Thyroid gland (tissue), 4 donors: ENCODE measurements at regions not wholly inside any gene's neighbourhood (a gene's known extent, or its start where the extent isn't known, plus 50 kb on each side); places are given as distances from the start of the nearest gene placed in this dataset.

Experiments
- DNase-seq, 2 donors: peaks; one replicate each; pipeline ENCODE4 v3.0.0-alpha.2; 2019
- H3K27ac ChIP-seq, 3 donors: fragments of 200-600 bp; sonication (generic); 1 replicate in 2 of 3; 2 replicates in 1 of 3; pipeline ENCODE4 v1.5.1; 2016 to 2019; ENCODE audit warnings: mild to moderate bottlenecking in 1 of 3, moderate library complexity in 1 of 3
- H3K27me3 ChIP-seq: fragments of 200-600 bp; sonication (generic); one replicate; pipeline ENCODE4 v1.5.1; 2019
- H3K36me3 ChIP-seq, 2 donors: fragments of 200-600 bp; sonication (generic); one replicate each; pipeline ENCODE4 v1.5.1; 2016 to 2019
- H3K4me1 ChIP-seq, 2 donors: fragments of 200-600 bp; sonication (generic); one replicate each; pipeline ENCODE4 v1.5.1; 2017 to 2019
- H3K4me3 ChIP-seq, 3 donors: fragments of 200-600 bp; sonication (generic); replicated peaks in 1 of 3; 1 replicate in 2 of 3; 2 replicates in 1 of 3; pipeline ENCODE4 v1.5.1; 2016; ENCODE audit warnings: mild to moderate bottlenecking in 1 of 3
- H3K9me3 ChIP-seq: fragments of 200-600 bp; sonication (generic); one replicate; pipeline ENCODE4 v1.5.1; 2017
- POLR2A ChIP-seq, 2 donors: fragments of 450-650 bp; IDR thresholded peaks; one replicate each; pipeline ENCODE4 v1.6.1; 2017; ENCODE audit warnings: antibody characterized with exemption in 2 of 2, mild to moderate bottlenecking in 2 of 2, moderate library complexity in 1 of 2
- WGBS, 2 donors: methylation state at CpG; one replicate each; pipeline ENCODE4 v1.1.5; 2017; 5-methylcytosine and 5-hydroxymethylcytosine counted together
- intact Hi-C: fragments of 100-400 bp; cut with DNase I; formaldehyde crosslinking; loops from one replicate; pipeline ENCODE4 v1.15.1; 2023
- TF ChIP-seq, protein P1 (sequence below), 6 experiments: fragments of 200-600 bp in 3 of 6; fragments of 450-650 bp in 3 of 6; sonication (generic) in 3 of 6; IDR thresholded peaks; one replicate each; pipeline ENCODE4 v1.5.1; 2016 to 2019; ENCODE audit warnings: antibody characterized with exemption in 6 of 6, mild to moderate bottlenecking in 2 of 6, inconsistent platforms in 1 of 6, moderate library complexity in 1 of 6

GRCh38 chr9:4417578-4418325, 72.5 kb upstream of the SLC1A1 start:
- no peak overlapping the region for H3K27ac ChIP-seq

DNA sequence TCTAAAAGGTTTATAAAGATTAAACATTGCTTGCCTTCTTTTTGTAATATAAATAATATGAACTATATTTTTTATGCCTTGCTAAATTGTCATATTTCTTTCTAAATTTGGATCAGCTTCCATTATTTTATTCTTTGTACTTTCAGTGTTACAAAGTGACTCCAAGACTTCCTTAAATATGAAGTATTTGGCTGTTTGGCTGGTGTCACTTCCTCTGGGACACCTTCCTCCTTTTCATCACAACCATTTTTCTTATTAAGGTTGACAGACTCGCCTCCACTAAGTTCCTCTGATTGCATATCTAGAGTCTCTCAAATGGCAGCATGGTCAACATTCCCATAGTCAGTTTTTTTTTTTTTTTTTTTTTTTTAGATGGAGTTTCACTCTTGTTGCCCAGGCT, 73.8 kb upstream of the SLC1A1 start:
- H3K27me3 ChIP-seq, result no peaks in the 10 kb centered on the region
- no peak overlapping the region for H3K27ac ChIP-seq
- TF ChIP-seq POLR2A (IDR thresholded peaks at IDR 0.05), result no peak
- TF ChIP-seq, protein P1, sequence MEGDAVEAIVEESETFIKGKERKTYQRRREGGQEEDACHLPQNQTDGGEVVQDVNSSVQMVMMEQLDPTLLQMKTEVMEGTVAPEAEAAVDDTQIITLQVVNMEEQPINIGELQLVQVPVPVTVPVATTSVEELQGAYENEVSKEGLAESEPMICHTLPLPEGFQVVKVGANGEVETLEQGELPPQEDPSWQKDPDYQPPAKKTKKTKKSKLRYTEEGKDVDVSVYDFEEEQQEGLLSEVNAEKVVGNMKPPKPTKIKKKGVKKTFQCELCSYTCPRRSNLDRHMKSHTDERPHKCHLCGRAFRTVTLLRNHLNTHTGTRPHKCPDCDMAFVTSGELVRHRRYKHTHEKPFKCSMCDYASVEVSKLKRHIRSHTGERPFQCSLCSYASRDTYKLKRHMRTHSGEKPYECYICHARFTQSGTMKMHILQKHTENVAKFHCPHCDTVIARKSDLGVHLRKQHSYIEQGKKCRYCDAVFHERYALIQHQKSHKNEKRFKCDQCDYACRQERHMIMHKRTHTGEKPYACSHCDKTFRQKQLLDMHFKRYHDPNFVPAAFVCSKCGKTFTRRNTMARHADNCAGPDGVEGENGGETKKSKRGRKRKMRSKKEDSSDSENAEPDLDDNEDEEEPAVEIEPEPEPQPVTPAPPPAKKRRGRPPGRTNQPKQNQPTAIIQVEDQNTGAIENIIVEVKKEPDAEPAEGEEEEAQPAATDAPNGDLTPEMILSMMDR (IDR thresholded peaks at IDR 0.05), result no peak
- WGBS, 2 donors, result 84 to 89% methylated on average over 1 of the region's 1 CpG
- no peak overlapping the region for H3K4me3 ChIP-seq
- H3K36me3 ChIP-seq, result no peaks in the 10 kb centered on the region
- DNase-seq, result no peak
- no peaks in the 10 kb centered on the region for H3K9me3 ChIP-seq
- intact Hi-C loops, result no loop called here
- H3K4me1 ChIP-seq, result peaks cover 0 to 6% of the 10 kb centered on the region in 2 donors

More at GRCh38 chr9:4417578-4418325, 72.5 kb upstream of the SLC1A1 start:
- TF ChIP-seq POLR2A (IDR thresholded peaks at IDR 0.05), result no peak
- TF ChIP-seq, protein P1 (IDR thresholded peaks at IDR 0.05), result no peak
- H3K4me1 ChIP-seq, result peaks cover 0 to 6% of the 10 kb centered on the region in 2 donors
- H3K9me3 ChIP-seq, result no peaks in the 10 kb centered on the region
- H3K4me3 ChIP-seq, result no peak overlapping the region
- 90 to 94% methylated on average over 2 of the region's 2 CpGs for WGBS, 2 donors
- no peaks in the 10 kb centered on the region for H3K27me3 ChIP-seq
- no peaks in the 10 kb centered on the region for H3K36me3 ChIP-seq
- DNase-seq, result no peak
- intact Hi-C loops, result no loop called here

GRCh38 chr9:4415281-4415680, 75.0 kb upstream of the SLC1A1 start:
- no peak for DNase-seq
- Histone ChIP-seq H3K9me3 (no peaks in the 10 kb centered on the region), H3K4me3 (no peak overlapping the region), H3K27me3 (no peaks in the 10 kb centered on the region), H3K4me1 (peaks cover 0 to 6% of the 10 kb centered on the region in 2 donors), H3K27ac (no peak overlapping the region), H3K36me3 (no peaks in the 10 kb centered on the region)
- no peak for TF ChIP-seq POLR2A (IDR thresholded peaks at IDR 0.05)
- TF ChIP-seq, protein P1 (IDR thresholded peaks at IDR 0.05), result no peak
- intact Hi-C loops, result no loop called here
- WGBS, 2 donors, result 71 to 74% methylated on average over 2 of the region's 2 CpGs

DNA sequence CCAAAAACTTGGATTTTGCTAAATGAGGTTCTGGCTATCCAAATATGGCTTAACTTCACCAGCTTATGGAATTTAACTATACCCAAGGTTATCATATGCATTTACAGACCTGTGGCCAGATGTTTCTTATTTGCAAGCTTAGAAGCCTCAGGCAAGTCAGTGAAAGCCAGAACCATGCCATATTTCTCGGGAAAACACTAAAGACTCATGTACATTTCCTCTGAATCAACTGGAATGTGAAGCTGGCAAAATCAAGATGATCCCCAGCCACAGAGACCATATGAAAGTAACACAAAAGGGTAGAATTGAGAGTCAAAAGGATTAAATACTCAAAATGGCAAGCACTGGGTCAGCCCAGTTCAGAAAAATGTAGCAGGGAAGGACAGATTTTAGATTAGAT, 76.4 kb upstream of the SLC1A1 start:
- H3K4me3 ChIP-seq, result no peak overlapping the region
- TF ChIP-seq POLR2A (IDR thresholded peaks at IDR 0.05), result no peak
- TF ChIP-seq, protein P1 (IDR thresholded peaks at IDR 0.05), result no peak
- 88 to 96% methylated on average over 1 of the region's 1 CpG for WGBS, 2 donors
- H3K9me3 ChIP-seq, result no peaks in the 10 kb centered on the region
- intact Hi-C loops, result no loop called here
- H3K36me3 ChIP-seq, result no peaks in the 10 kb centered on the region
- H3K27me3 ChIP-seq, result no peaks in the 10 kb centered on the region
- no peak overlapping the region for H3K27ac ChIP-seq
- peaks cover 0 to 6% of the 10 kb centered on the region in 2 donors for H3K4me1 ChIP-seq
- no peak for DNase-seq

DNA sequence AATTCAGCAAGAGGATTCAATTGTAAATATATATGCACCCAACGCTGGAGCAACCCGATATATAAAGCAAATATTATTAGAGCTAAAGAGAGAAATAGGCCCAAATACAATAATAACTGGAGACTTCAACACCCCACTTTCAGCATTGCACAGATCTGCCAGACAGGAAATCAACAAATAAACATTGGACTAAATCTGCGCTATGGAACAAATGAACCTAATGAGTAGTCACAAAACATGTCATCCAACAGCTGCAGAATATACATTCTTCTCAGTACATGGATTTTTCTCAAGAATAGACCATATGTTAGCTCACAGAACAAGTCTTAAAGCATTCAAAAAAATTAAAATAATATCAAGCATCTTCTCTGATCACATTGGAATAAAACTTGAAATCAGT, 86.1 kb upstream of the SLC1A1 start:
- Histone ChIP-seq H3K36me3 (no peaks in the 10 kb centered on the region), H3K4me3 (no peak overlapping the region), H3K27me3 (no peaks in the 10 kb centered on the region), H3K27ac (no peak overlapping the region), H3K9me3 (no peaks in the 10 kb centered on the region), H3K4me1 (no peaks in the 10 kb centered on the region)
- intact Hi-C loops, result no loop called here
- no peak for TF ChIP-seq POLR2A (IDR thresholded peaks at IDR 0.05)
- TF ChIP-seq, protein P1 (IDR thresholded peaks at IDR 0.05), result no peak
- WGBS, 2 donors, result 83 to 84% methylated on average over 3 of the region's 3 CpGs
- no peak for DNase-seq
